ENCODE measurements at regions not wholly inside any gene's neighbourhood (a gene's known extent, or its start where the extent isn't known, plus 50 kb on each side); places are given as distances from the start of the nearest gene placed in this dataset.

DNA sequence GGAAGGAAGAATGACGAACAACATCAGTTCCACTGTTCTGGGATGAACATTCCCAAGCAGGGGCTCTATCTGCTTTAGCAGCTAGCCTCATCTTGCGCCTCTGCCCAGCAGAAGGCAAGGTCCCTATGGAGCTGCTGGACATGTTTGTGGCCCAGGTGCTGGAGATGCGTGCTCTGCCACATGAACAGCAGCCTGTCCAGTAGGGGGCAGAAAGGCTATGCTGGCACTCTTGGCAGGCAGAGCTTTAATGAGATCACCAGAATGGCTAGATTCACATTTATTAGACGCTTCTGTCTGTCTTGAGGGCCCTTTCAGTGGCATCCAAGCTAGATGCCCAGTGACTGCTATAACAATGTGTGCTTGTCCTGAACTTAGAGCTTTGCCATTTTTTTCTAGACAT is 1826.0 kb downstream of the STIM2 start:
- H3K4me1 ChIP-seq: no peaks in the 10 kb centered on the region
- intact Hi-C loops (cut with DNase I): no loop called here
- H3K27me3 ChIP-seq: no peaks in the 10 kb centered on the region
- no peak for ATAC-seq
- H3K9me3 ChIP-seq: no peaks in the 10 kb centered on the region
- H3K36me3 ChIP-seq (replicated peaks in 1 of 2; ENCODE audit: insufficient read depth in 1 of 2, low read depth in 2 of 2): no peaks in the 10 kb centered on the region
- H3K27ac ChIP-seq: no peak overlapping the region
- H3K4me3 ChIP-seq: no peak overlapping the region
- TF ChIP-seq POLR2A (IDR thresholded peaks at IDR 0.05): no peak
- TF ChIP-seq, protein P1, sequence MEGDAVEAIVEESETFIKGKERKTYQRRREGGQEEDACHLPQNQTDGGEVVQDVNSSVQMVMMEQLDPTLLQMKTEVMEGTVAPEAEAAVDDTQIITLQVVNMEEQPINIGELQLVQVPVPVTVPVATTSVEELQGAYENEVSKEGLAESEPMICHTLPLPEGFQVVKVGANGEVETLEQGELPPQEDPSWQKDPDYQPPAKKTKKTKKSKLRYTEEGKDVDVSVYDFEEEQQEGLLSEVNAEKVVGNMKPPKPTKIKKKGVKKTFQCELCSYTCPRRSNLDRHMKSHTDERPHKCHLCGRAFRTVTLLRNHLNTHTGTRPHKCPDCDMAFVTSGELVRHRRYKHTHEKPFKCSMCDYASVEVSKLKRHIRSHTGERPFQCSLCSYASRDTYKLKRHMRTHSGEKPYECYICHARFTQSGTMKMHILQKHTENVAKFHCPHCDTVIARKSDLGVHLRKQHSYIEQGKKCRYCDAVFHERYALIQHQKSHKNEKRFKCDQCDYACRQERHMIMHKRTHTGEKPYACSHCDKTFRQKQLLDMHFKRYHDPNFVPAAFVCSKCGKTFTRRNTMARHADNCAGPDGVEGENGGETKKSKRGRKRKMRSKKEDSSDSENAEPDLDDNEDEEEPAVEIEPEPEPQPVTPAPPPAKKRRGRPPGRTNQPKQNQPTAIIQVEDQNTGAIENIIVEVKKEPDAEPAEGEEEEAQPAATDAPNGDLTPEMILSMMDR (IDR thresholded peaks at IDR 0.05): peak in 3 of 7 experiments; percentile 12 to 23 (median 14)
- peak; percentile 15 to 42 (median 19) for DNase-seq
- WGBS, 2 donors: 47 to 54% methylated on average over 3 to 4 of the region's 4 CpGs

DNA sequence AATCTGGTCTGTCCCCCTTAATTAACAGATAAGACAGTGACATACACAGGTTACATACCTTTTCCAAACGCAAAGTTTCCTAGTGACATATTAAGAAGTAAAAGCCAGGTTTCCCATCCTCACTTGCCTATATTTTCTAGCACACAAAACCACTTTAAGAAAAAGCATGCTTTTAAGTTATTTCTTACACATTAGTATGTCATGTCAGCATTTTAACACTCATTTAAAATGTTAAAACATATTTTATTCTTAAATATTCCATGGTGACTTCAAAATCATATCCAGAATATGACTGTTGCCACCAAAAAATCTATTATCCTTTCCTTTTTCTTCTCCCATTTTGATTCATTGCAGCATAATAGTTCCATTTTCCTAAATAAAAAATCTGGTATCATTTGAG is 1830.2 kb downstream of the STIM2 start:
- no peak for DNase-seq
- H3K27me3 ChIP-seq: no peaks in the 10 kb centered on the region
- intact Hi-C loops (cut with DNase I): no loop called here
- TF ChIP-seq, protein P1 (IDR thresholded peaks at IDR 0.05): no peak
- no peak for TF ChIP-seq POLR2A (IDR thresholded peaks at IDR 0.05)
- ATAC-seq: no peak
- H3K4me1 ChIP-seq: no peaks in the 10 kb centered on the region
- no peaks in the 10 kb centered on the region for H3K9me3 ChIP-seq
- 27 to 41% methylated on average over 1 of the region's 1 CpG for WGBS, 2 donors
- H3K36me3 ChIP-seq (replicated peaks in 1 of 2; ENCODE audit: insufficient read depth in 1 of 2, low read depth in 2 of 2): no peaks in the 10 kb centered on the region
- H3K4me3 ChIP-seq: no peak overlapping the region
- no peak overlapping the region for H3K27ac ChIP-seq

DNA sequence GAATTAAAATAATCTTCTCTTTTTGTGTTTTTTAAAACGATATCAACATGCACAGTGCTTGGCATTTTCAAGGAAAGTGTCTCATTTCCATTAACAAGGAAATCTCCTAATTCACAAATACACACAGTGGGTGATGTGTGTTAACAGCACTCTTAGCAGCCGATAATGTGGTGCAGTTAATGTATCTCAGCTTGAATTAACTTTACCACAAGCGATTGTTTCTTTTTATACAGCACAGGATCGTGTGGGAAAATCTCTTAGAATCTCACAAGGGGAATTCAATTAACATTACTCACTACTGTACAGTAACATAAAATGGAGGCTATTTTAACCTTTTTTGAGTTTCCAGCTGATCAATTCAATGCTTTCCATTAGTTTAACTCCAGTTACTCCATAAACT is 1841.9 kb downstream of the STIM2 start:
- H3K27me3 ChIP-seq: no peaks in the 10 kb centered on the region
- no peak for ATAC-seq
- WGBS, 2 donors: 34 to 54% methylated on average over 4 of the region's 4 CpGs

GRCh38 chr4:28709891-28710290 is 1849.2 kb downstream of the STIM2 start:
- no peaks in the 10 kb centered on the region for H3K4me1 ChIP-seq
- intact Hi-C loops (cut with DNase I): no loop called here
- H3K9me3 ChIP-seq: no peaks in the 10 kb centered on the region
- ATAC-seq (no peak), DNase-seq (no peak)
- no peaks in the 10 kb centered on the region for H3K36me3 ChIP-seq (replicated peaks in 1 of 2; ENCODE audit: insufficient read depth in 1 of 2, low read depth in 2 of 2)
- no peak overlapping the region for H3K27ac ChIP-seq
- H3K4me3 ChIP-seq: no peak overlapping the region
- 22 to 28% methylated on average over 3 of the region's 3 CpGs for WGBS, 2 donors
- H3K27me3 ChIP-seq: no peaks in the 10 kb centered on the region
- no peak for TF ChIP-seq POLR2A (IDR thresholded peaks at IDR 0.05)
- TF ChIP-seq, protein P1 (IDR thresholded peaks at IDR 0.05): no peak

More for the DNA sequence above, 1841.9 kb downstream of the STIM2 start:
- no peaks in the 10 kb centered on the region for H3K9me3 ChIP-seq
- intact Hi-C loops (cut with DNase I): no loop called here
- no peak overlapping the region for H3K4me3 ChIP-seq
- TF ChIP-seq POLR2A (IDR thresholded peaks at IDR 0.05): no peak
- TF ChIP-seq, protein P1 (IDR thresholded peaks at IDR 0.05): no peak
- DNase-seq: no peak
- H3K36me3 ChIP-seq (replicated peaks in 1 of 2; ENCODE audit: insufficient read depth in 1 of 2, low read depth in 2 of 2): no peaks in the 10 kb centered on the region
- H3K27ac ChIP-seq: no peak overlapping the region
- H3K4me1 ChIP-seq: no peaks in the 10 kb centered on the region

GRCh38 chr4:28723371-28723770 is 1862.7 kb downstream of the STIM2 start:
- Histone ChIP-seq H3K27me3 (no peaks in the 10 kb centered on the region), H3K9me3 (no peaks in the 10 kb centered on the region), H3K36me3 (replicated peaks in 1 of 2; ENCODE audit: insufficient read depth in 1 of 2, low read depth in 2 of 2) (no peaks in the 10 kb centered on the region), H3K4me3 (no peak overlapping the region), H3K4me1 (no peaks in the 10 kb centered on the region), H3K27ac (no peak overlapping the region)
- no peak for DNase-seq
- no peak for TF ChIP-seq POLR2A (IDR thresholded peaks at IDR 0.05)
- TF ChIP-seq, protein P1 (IDR thresholded peaks at IDR 0.05): no peak
- intact Hi-C loops (cut with DNase I): no loop called here
- 59% methylated on average over 6 of the region's 6 CpGs for WGBS, 2 donors
- ATAC-seq: no peak

Measured in body of pancreas (tissue), 4 donors.